Gastroesophageal sphincter (tissue), 4 donors: ENCODE measurements at regions not wholly inside any gene's neighbourhood (a gene's known extent, or its start where the extent isn't known, plus 50 kb on each side); places are given as distances from the start of the nearest gene placed in this dataset.

Experiments
- ATAC-seq: fragments of 150-250 bp; one replicate; pipeline ENCODE4 v1.9.1; 2016; ENCODE audit warnings: mild to moderate bottlenecking, moderate library complexity
- H3K27ac ChIP-seq, 4 donors: fragments of 200-600 bp; sonication (generic) in 3 of 4; 1 replicate in 3 of 4; 2 replicates in 1 of 4; pipeline ENCODE4 v1.5.1; 2016 to 2019
- H3K27me3 ChIP-seq: fragments of 200-600 bp; sonication (generic); one replicate; pipeline ENCODE4 v1.5.1; 2019
- H3K36me3 ChIP-seq, 2 donors: fragments of 200-600 bp; sonication (generic); one replicate each; pipeline ENCODE4 v1.5.1; 2019; ENCODE audit warnings: control low read depth in 1 of 2
- H3K4me1 ChIP-seq, 3 donors: fragments of 200-600 bp; sonication (generic); 1 replicate in 2 of 3; 2 replicates in 1 of 3; pipeline ENCODE4 v1.5.1; 2016 to 2019; ENCODE audit warnings: control low read depth in 2 of 3
- H3K4me3 ChIP-seq, 2 donors: fragments of 200-600 bp; sonication (generic); one replicate each; pipeline ENCODE4 v1.5.1; 2019; ENCODE audit warnings: mild to moderate bottlenecking in 1 of 2, moderate library complexity in 1 of 2
- H3K9me3 ChIP-seq, 3 donors: fragments of 200-600 bp; sonication (generic); one replicate each; pipeline ENCODE4 v1.5.1; 2017 to 2019; ENCODE audit warnings: control low read depth in 2 of 3
- EP300 ChIP-seq: sonication (generic); formaldehyde crosslinking; IDR thresholded peaks from one replicate; pipeline ENCODE4 v1.6.1; 2017; ENCODE audit warnings: antibody characterized with exemption, mild to moderate bottlenecking
- POLR2A ChIP-seq, 2 donors: fragments of 450-650 bp; IDR thresholded peaks; one replicate each; pipeline ENCODE4 v1.6.1; 2017; ENCODE audit warnings: antibody characterized with exemption in 2 of 2, mild to moderate bottlenecking in 2 of 2, moderate library complexity in 1 of 2
- POLR2AphosphoS5 ChIP-seq: sonication (generic); formaldehyde crosslinking; IDR thresholded peaks from one replicate; pipeline ENCODE4 v1.6.1; 2017; ENCODE audit warnings: antibody characterized with exemption
- WGBS, 2 donors: methylation state at CpG; one replicate each; pipeline ENCODE4 v1.1.5; 2018; ENCODE audit warnings: low coverage in 1 of 2; 5-methylcytosine and 5-hydroxymethylcytosine counted together
- TF ChIP-seq, protein P1 (sequence below), 4 experiments: fragments of 200-600 bp in 2 of 4; fragments of 450-650 bp in 2 of 4; sonication (generic) in 1 of 4; IDR thresholded peaks; one replicate each; pipeline ENCODE4 v1.5.1; 2017 to 2019; ENCODE audit warnings: antibody characterized with exemption in 4 of 4, mild to moderate bottlenecking in 2 of 4, moderate library complexity in 2 of 4

DNA sequence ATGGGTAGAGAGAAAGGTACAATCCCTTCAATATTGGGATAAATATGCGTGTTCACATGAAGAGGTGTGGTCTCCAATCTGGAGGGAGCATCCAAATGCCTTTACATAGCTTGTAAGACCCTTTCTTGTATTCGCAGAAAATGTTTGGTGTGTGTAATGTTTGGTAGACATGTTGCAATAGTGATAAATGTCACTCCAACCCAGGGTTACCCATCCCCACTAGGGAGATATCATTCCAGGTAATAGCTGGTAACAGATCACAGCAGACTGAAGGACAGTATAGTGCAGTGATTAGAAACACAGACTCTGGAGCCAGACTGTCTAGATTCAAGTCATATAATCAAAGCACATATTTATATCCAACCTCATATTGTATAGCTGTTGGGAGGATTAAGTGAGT is 733.6 kb upstream of the TBX3 start:
- Histone ChIP-seq H3K36me3 (no peaks in the 10 kb centered on the region), H3K9me3 (peaks cover 0 to 6% (median 0%) of the 10 kb centered on the region in 3 donors), H3K27ac (no peak overlapping the region), H3K27me3 (peaks cover 8% of the 10 kb centered on the region), H3K4me1 (no peaks in the 10 kb centered on the region), H3K4me3 (no peak overlapping the region)
- ATAC-seq: no peak
- no peak for TF ChIP-seq EP300
- TF ChIP-seq, protein P1, sequence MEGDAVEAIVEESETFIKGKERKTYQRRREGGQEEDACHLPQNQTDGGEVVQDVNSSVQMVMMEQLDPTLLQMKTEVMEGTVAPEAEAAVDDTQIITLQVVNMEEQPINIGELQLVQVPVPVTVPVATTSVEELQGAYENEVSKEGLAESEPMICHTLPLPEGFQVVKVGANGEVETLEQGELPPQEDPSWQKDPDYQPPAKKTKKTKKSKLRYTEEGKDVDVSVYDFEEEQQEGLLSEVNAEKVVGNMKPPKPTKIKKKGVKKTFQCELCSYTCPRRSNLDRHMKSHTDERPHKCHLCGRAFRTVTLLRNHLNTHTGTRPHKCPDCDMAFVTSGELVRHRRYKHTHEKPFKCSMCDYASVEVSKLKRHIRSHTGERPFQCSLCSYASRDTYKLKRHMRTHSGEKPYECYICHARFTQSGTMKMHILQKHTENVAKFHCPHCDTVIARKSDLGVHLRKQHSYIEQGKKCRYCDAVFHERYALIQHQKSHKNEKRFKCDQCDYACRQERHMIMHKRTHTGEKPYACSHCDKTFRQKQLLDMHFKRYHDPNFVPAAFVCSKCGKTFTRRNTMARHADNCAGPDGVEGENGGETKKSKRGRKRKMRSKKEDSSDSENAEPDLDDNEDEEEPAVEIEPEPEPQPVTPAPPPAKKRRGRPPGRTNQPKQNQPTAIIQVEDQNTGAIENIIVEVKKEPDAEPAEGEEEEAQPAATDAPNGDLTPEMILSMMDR (IDR thresholded peaks at IDR 0.05): no peak
- TF ChIP-seq POLR2A (IDR thresholded peaks at IDR 0.05): no peak
- 57 to 95% methylated on average over 1 to 2 of the region's 2 CpGs for WGBS, 2 donors

DNA sequence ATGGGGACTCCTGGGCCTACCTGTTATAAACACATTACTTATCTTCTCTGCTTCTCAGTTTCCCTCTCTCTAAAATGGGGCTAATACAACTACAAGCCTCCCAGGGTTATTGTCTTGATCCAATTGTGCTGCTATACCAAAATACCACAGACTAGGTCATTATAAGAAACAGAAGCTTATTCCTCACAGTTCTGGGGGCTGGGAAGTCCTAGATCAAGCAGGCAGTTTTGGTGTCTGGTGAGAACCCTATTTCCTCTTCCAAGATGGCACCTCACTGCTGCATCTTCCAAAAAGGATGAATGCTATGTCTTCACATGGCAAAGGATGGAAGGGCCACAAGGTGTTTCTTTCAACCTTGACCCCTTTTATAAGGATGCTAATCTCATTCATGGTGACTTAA is 732.9 kb upstream of the TBX3 start:
- no peak for TF ChIP-seq EP300
- no peak for TF ChIP-seq POLR2A (IDR thresholded peaks at IDR 0.05)
- TF ChIP-seq POLR2AphosphoS5: no peak
- TF ChIP-seq, protein P1 (IDR thresholded peaks at IDR 0.05): no peak
- Histone ChIP-seq H3K36me3 (no peaks in the 10 kb centered on the region), H3K4me3 (no peak overlapping the region), H3K27ac (no peak overlapping the region), H3K27me3 (peaks cover under 1% of the 10 kb centered on the region), H3K9me3 (peaks cover 0 to 6% (median 0%) of the 10 kb centered on the region in 3 donors), H3K4me1 (no peaks in the 10 kb centered on the region)
- no peak for ATAC-seq

- H3K27ac ChIP-seq: no peak overlapping the region
- no peaks in the 10 kb centered on the region for H3K4me1 ChIP-seq
- ATAC-seq: no peak
- H3K36me3 ChIP-seq: no peaks in the 10 kb centered on the region
- H3K9me3 ChIP-seq: peaks cover 0 to 6% (median 0%) of the 10 kb centered on the region in 3 donors
- WGBS, 2 donors: 84 to 93% methylated on average over 2 to 3 of the region's 3 CpGs
- no peaks in the 10 kb centered on the region for H3K27me3 ChIP-seq
- TF ChIP-seq POLR2AphosphoS5 (no peak), EP300 (no peak), POLR2A (IDR thresholded peaks at IDR 0.05) (no peak)
- TF ChIP-seq, protein P1 (IDR thresholded peaks at IDR 0.05): no peak
- no peak overlapping the region for H3K4me3 ChIP-seq
These were observed 729.7 kb upstream of the TBX3 start for GRCh38 chr12:115413626-115414025.

DNA sequence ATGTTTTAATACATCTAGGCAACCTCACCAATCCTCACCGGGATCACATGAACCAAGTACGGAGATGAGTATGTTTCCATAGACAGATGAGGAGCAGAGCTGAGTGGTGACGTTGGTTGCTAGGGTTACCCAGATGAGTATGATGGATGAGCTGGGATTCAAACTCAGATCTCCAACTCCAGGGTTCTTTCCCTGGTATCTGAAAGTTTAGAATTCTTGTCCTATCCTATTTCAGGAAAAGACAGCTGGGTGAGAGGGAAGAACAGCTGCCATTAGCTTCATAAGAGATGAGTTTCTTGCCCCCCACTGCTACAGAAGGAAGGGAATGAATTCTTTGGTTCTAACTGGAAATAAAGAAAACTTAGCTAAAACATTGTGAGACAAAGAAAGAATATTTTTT is 728.9 kb upstream of the TBX3 start:
- 46 to 81% methylated on average over 3 of the region's 3 CpGs for WGBS, 2 donors

GRCh38 chr12:115411121-115411520 is 727.1 kb upstream of the TBX3 start:
- Histone ChIP-seq H3K27ac (no peak overlapping the region), H3K4me3 (no peak overlapping the region), H3K4me1 (no peaks in the 10 kb centered on the region), H3K36me3 (no peaks in the 10 kb centered on the region), H3K27me3 (peaks cover 15% of the 10 kb centered on the region), H3K9me3 (no peaks in the 10 kb centered on the region)
- no peak for TF ChIP-seq POLR2AphosphoS5
- TF ChIP-seq, protein P1 (IDR thresholded peaks at IDR 0.05): no peak
- ATAC-seq: no peak
- WGBS, 2 donors: 64 to 87% methylated on average over 6 to 7 of the region's 7 CpGs

More for the DNA sequence above, 728.9 kb upstream of the TBX3 start:
- no peak for ATAC-seq
- H3K27me3 ChIP-seq: peaks cover 4% of the 10 kb centered on the region
- H3K4me1 ChIP-seq: no peaks in the 10 kb centered on the region
- TF ChIP-seq, protein P1 (IDR thresholded peaks at IDR 0.05): no peak
- TF ChIP-seq POLR2AphosphoS5 (no peak), EP300 (no peak), POLR2A (IDR thresholded peaks at IDR 0.05) (no peak)
- no peak overlapping the region for H3K4me3 ChIP-seq
- H3K9me3 ChIP-seq: peaks cover 0 to 6% (median 0%) of the 10 kb centered on the region in 3 donors
- H3K27ac ChIP-seq: no peak overlapping the region
- no peaks in the 10 kb centered on the region for H3K36me3 ChIP-seq
